ENCODE measurements at regions not wholly inside any gene's neighbourhood (a gene's known extent, or its start where the extent isn't known, plus 50 kb on each side); places are given as distances from the start of the nearest gene placed in this dataset.

DNA sequence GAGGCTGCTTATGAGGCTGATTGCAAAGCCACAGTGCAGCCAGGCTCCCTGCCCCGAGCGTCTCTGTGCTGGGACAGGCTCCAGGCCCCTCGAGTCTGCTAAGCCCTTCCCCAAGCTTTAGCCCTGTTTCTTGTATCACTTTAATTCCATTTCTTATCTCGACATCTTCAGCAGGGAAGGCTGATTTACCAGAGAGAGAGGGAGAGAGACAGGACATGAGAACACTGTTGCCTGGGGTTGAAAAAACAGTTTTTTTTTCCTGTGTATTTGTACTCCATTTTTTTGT is 386.5 kb downstream of the SMOC2 start:
- ChIA-PET POLR2A (no interaction called here), CTCF (no interaction called here)
- no peak for DNase-seq (ENCODE audit: low read depth, low spot score)
- TF ChIP-seq, protein P1, sequence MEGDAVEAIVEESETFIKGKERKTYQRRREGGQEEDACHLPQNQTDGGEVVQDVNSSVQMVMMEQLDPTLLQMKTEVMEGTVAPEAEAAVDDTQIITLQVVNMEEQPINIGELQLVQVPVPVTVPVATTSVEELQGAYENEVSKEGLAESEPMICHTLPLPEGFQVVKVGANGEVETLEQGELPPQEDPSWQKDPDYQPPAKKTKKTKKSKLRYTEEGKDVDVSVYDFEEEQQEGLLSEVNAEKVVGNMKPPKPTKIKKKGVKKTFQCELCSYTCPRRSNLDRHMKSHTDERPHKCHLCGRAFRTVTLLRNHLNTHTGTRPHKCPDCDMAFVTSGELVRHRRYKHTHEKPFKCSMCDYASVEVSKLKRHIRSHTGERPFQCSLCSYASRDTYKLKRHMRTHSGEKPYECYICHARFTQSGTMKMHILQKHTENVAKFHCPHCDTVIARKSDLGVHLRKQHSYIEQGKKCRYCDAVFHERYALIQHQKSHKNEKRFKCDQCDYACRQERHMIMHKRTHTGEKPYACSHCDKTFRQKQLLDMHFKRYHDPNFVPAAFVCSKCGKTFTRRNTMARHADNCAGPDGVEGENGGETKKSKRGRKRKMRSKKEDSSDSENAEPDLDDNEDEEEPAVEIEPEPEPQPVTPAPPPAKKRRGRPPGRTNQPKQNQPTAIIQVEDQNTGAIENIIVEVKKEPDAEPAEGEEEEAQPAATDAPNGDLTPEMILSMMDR (IDR thresholded peaks at IDR 0.05; ENCODE audit: insufficient read depth, low read length, missing control alignments), result no peak
- no peak overlapping the region for H3K4me3 ChIP-seq (ENCODE audit: low read depth, low read length)

GRCh38 chr6:168826726-168827585 is 386.0 kb downstream of the SMOC2 start:
- TF ChIP-seq, protein P1 (IDR thresholded peaks at IDR 0.05; ENCODE audit: insufficient read depth, low read length, missing control alignments), result no peak
- no peak for DNase-seq (ENCODE audit: low read depth, low spot score)
- POLR2A ChIA-PET, result no interaction called here
- H3K4me3 ChIP-seq (ENCODE audit: low read depth, low read length), result no peak overlapping the region
- CTCF ChIA-PET, result no interaction called here

- H3K4me3 ChIP-seq (ENCODE audit: low read depth, low read length), result no peak overlapping the region
- CTCF ChIA-PET, result no interaction called here
- POLR2A ChIA-PET, result no interaction called here
- TF ChIP-seq, protein P1 (IDR thresholded peaks at IDR 0.05; ENCODE audit: insufficient read depth, low read length, missing control alignments), result no peak
- no peak for DNase-seq (ENCODE audit: low read depth, low spot score)
Measured at GRCh38 chr6:168826078-168826390, 385.1 kb downstream of the SMOC2 start.

DNA sequence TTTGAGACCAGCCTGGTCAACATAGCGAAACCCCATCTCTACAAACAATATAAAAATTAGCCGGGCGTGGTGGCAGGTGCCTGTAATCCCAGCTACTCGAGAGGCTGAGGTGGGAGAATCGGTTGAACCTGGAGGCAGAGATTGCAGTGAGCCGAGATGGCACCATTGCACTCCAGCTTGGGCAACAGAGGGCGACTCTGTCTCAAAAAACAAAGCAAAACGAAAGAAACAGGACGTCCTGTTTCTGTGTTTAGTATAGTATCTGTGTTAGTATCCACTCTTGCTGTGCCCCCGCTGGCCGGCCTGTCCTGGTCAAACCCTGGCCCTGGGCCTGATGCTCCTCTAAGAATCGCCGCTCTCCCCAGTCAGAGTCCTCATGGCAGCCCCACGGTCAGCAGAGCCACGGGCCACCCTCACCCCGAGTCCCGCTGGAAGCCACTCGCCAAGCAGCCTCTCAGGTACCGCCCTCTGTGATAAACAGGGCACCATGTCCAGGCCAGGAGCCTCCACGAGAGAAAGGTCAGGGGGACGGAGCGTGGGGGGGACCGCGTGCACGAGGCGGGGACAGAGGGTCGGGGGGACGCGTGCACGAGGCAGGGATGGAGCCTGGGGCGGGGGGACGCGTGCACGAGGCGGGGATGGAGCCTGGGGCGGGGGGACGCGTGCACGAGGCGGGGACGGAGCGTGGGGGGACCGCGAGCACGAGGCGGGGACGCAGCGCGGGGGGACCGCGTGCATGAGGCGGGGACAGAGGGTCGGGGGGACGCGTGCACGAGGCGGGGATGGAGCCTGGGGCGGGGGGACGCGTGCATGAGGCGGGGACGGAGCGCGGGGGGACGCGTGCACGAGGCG is 384.5 kb downstream of the SMOC2 start:
- CTCF ChIA-PET, result no interaction called here
- no peak for DNase-seq (ENCODE audit: low read depth, low spot score)
- no peak overlapping the region for H3K4me3 ChIP-seq (ENCODE audit: low read depth, low read length)
- TF ChIP-seq, protein P1 (IDR thresholded peaks at IDR 0.05; ENCODE audit: insufficient read depth, low read length, missing control alignments), result no peak
- POLR2A ChIA-PET, result no interaction called here

GRCh38 chr6:168823397-168824212 is 382.6 kb downstream of the SMOC2 start:
- DNase-seq (ENCODE audit: low read depth, low spot score), result no peak
- TF ChIP-seq, protein P1 (IDR thresholded peaks at IDR 0.05; ENCODE audit: insufficient read depth, low read length, missing control alignments), result no peak
- ChIA-PET CTCF (no interaction called here), POLR2A (no interaction called here)
- no peak overlapping the region for H3K4me3 ChIP-seq (ENCODE audit: low read depth, low read length)

GRCh38 chr6:168822376-168822775 is 381.4 kb downstream of the SMOC2 start:
- no peak overlapping the region for H3K4me3 ChIP-seq (ENCODE audit: low read depth, low read length)
- TF ChIP-seq, protein P1 (IDR thresholded peaks at IDR 0.05; ENCODE audit: insufficient read depth, low read length, missing control alignments), result no peak
- ChIA-PET POLR2A (no interaction called here), CTCF (no interaction called here)
- no peak for DNase-seq (ENCODE audit: low read depth, low spot score)

Data from AG04449 (cell line).